Loucy (cell line): ENCODE measurements at regions not wholly inside any gene's neighbourhood (a gene's known extent, or its start where the extent isn't known, plus 50 kb on each side); places are given as distances from the start of the nearest gene placed in this dataset.

Experiments
- CTCF ChIP-seq: fragments of 200-600 bp; sonication (generic); conservative IDR thresholded peaks from 2 replicates; pipeline ENCODE4 v1.5.1; 2014; ENCODE audit warnings: mild to moderate bottlenecking, antibody characterized with exemption, low read length
- EZH2phosphoT487 ChIP-seq: fragments of 200-600 bp; IDR thresholded peaks from 2 replicates; pipeline ENCODE4 v1.6.1; 2018; ENCODE audit warnings: antibody characterized with exemption, mild to moderate bottlenecking, moderate library complexity, borderline replicate concordance

- TF ChIP-seq CTCF, result no peak
- no peak for TF ChIP-seq EZH2phosphoT487
Observed at GRCh38 chr2:144233733-144234541, 286.0 kb downstream of the ZEB2 start.
